HG03039 (cell line): ENCODE measurements at regions not wholly inside any gene's neighbourhood (a gene's known extent, or its start where the extent isn't known, plus 50 kb on each side); places are given as distances from the start of the nearest gene placed in this dataset.
"Not testable (repeated sequence)": the region's sequence is repeated elsewhere in the genome, so short reads cannot be mapped to it uniquely, and the experiment has no call there.

Source experiments
- ATAC-seq: cut with Tn5 transposase; IDR thresholded peaks from one replicate; pipeline ENCODE4 v1.9.1; 2021; ENCODE audit warnings: mild to moderate bottlenecking, moderate library complexity; ENCODE audit not compliant: unreplicated experiment

GRCh38 chr4:66750273-66750672 is 795.0 kb downstream of the CENPC start:
- ATAC-seq = no peak

GRCh38 chr4:66746918-66747317 is 798.4 kb downstream of the CENPC start:
- not testable (repeated sequence) for ATAC-seq

- ATAC-seq = no peak
Measured at GRCh38 chr4:66741081-66741480, 804.2 kb downstream of the CENPC start.

- ATAC-seq = no peak
Measured at GRCh38 chr4:66736606-66737005, 808.7 kb downstream of the CENPC start.

GRCh38 chr4:66728280-66728679 is 817.0 kb downstream of the CENPC start:
- no peak for ATAC-seq

DNA sequence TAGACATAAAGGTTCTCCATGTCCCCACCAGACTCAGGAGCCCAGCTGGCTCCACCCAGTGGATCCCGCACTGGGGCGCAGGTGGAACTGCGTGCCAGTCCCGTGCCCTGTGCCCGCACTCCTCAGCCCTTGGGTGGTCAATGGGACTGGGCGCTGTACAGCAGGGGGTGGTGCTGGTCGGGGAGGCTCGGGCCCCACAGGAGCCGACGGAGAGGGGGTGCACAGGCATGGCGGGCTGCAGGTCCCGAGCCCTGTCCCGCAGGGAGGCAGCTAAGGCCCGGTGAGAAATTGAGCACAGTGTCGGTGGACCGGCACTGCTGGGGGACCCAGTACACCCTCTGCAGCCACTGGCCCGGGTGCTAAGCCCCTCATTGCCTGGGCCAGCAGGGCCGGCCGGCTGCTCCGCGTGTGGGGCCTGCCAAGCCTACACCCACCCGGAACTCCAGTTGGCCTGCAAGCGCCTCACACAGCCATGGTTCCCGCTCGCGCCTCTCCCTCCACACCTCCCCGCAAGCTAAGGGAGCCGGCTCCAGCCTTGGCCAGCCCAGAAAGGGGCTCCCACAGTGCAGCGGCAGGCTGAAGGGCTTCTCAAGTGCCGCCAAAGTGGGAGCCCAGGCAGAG is 832.9 kb downstream of the CENPC start:
- not testable (repeated sequence) for ATAC-seq

- ATAC-seq = no peak
Measured at GRCh38 chr4:66704243-66704642, 841.1 kb downstream of the CENPC start.

- ATAC-seq = no peak
Measured at GRCh38 chr4:66694739-66695138, 850.6 kb downstream of the CENPC start.

GRCh38 chr4:66693694-66694093 is 851.6 kb downstream of the CENPC start:
- no peak for ATAC-seq

- no peak for ATAC-seq
Measured at GRCh38 chr4:66691101-66691500, 854.2 kb downstream of the CENPC start.

- ATAC-seq = no peak
Measured at GRCh38 chr4:66688674-66689073, 856.6 kb downstream of the CENPC start.

GRCh38 chr4:66687459-66687858 is 857.8 kb downstream of the CENPC start:
- ATAC-seq = no peak

DNA sequence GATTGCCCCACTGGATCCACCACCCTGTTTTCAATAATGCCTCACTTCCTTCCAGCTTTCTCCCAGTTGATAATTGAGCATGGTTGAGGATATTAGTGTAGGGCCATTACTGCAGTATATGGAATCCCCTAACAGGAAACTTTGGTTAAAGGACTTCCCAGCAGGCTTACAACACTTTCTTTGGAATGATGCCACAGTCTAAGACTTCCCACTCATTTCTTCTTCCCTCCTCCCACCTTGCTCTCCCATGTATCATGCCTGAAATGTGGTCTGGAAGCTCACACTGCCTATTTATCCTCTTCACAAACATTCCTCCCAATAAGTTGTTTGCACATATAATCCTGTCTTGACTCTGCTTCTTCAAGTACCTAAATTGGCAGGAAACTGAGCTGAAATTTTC is 863.3 kb downstream of the CENPC start:
- ATAC-seq = no peak

- no peak for ATAC-seq
Measured at GRCh38 chr4:66667249-66667648, 878.1 kb downstream of the CENPC start.

DNA sequence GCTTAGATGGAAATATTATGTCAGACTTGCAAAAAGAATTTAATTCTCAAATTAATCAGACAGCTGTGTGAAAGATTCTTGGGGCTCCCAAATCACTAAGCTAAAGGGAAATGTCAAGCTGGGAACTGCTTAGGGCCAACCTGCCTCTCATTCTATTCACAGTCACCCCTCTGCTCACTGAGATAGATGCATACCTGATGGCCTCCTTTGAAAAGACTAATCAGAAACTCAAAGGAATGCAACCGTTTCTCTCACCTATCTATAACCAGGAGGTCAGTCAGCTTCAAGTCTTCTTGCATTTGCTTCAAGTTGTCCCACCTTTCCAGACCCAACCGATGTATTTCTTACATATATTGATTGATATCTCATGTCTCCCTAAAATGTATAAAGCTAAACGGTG is 882.7 kb downstream of the CENPC start:
- ATAC-seq = no peak

- ATAC-seq = no peak
Measured at GRCh38 chr4:66658809-66659208, 886.5 kb downstream of the CENPC start.

DNA sequence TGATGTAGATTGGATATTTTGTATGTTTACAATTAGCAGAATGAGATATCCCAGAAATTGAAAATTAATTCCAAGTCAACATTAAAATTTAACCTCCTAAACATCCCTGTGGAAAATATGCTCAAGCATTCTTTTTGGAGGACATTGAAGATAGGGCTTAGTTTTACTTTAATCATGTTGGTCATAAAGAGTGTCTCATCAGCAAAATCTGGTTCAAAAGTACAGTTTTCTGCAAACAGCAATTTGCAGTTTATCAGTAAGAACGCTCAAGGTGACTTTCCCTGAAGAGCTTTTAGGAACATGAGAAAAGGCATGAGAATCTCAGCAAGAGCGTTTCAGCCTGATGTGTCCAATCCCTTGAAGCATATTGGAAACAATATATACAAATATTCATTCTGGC is 889.8 kb downstream of the CENPC start:
- no peak for ATAC-seq

DNA sequence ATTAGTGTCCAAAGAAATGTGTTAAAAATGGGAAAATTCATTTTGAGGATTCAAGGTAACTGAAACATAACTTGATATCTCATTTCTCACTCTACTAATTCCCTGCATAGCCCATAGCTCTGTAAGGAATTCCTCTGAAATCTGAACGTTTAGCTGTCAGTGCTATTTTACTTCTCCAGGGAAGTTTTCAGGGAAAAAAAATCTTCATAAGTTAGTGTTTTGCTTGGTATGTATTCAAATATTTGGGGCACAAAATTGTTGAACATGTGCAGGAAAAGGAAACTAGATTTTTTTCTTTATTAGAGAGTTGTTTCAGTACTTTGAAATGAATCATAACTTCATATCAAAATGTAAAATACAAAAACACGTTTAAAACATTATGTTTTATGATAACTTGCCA is 891.4 kb downstream of the CENPC start:
- ATAC-seq = no peak

GRCh38 chr4:66649236-66649635 is 896.1 kb downstream of the CENPC start:
- no peak for ATAC-seq

- ATAC-seq = no peak
Measured at GRCh38 chr4:66647926-66648325, 897.4 kb downstream of the CENPC start.

DNA sequence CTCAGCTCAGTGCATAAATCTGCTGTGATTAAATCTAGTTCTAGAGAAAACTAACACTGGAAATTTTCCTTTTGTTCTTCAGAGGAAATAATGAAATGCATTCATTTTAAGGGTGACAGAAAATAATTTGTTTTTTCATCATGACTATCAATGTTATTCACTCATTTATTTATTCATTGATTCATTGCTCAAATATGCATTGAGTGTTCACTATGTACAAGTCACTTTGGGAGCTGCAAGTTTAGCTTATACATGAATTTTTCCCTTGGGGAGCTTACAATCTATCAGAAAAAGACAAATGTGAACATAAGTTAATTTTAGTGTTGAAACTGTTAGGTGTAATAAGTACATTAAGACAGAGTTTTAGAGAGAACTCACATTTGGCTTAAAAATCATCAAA is 897.8 kb downstream of the CENPC start:
- ATAC-seq = no peak

DNA sequence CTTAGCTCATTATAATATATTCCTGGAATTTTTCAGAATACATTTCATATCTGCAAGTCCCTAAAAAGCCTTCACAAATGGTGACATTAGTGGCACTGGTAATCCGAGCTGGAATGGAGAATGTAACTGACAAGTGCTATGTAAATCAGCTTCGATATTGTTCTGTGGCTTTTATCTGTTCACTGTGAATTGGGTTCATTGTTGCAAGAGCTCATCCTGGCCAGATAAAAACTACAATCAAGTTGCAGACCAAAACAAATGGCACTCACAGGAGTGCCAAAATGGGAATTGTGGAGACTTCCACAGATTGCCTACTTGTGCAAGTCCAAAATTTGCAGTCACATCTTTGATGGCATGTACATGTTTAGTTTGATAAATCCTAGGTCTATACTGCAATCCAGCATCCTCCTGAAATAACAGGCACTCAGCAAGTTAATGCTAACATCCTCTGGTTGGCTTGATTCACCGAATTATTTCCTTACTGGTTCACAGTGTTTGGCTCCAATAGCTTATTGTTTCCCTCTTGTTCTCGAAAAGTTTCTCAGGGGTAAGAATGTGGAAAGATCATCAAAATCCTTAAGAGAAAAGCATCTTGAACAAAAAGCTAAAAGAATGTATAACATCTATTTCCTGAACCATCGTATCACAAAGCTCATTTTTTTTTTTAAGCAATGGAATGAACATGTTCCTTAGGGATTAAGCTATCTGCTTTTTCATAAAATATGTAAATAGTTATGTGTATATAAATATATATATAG is 904.9 kb downstream of the CENPC start:
- no peak for ATAC-seq

DNA sequence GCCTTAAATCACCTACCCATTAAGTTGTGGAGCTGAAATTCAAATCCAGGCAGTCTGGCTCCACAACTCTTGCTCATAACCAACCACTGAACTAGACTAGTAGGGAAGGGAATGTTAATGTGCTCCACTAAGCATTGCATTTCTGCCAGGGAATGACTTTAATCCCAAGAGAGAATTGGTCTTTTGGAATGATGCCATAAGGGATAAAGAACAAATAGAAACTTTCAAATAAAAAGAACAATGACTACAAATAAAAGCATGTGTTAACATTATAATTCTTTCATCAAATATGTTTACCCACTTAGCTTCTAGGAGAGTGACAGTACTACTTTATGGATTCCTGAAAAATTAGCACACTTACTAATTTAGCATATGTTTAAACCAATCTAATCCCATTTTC is 905.9 kb downstream of the CENPC start:
- no peak for ATAC-seq
